Pulmonary artery endothelial cell (primary cell): ENCODE measurements at regions not wholly inside any gene's neighbourhood (a gene's known extent, or its start where the extent isn't known, plus 50 kb on each side); places are given as distances from the start of the nearest gene placed in this dataset.

Experiments
- DNase-seq: peaks from one replicate; pipeline ENCODE4 v3.0.0-alpha.2; 2011; ENCODE audit warnings: low read depth, low spot score

GRCh38 chr9:32294106-32294505, 90.3 kb upstream of the ACO1 start:
- no peak for DNase-seq

- no peak for DNase-seq
Measured at GRCh38 chr9:32300373-32300772, 84.1 kb upstream of the ACO1 start.

GRCh38 chr9:32304495-32304894, 79.9 kb upstream of the ACO1 start:
- DNase-seq = no peak

- DNase-seq = no peak
Measured at GRCh38 chr9:32306006-32306405, 78.4 kb upstream of the ACO1 start.

GRCh38 chr9:32319312-32319929, 65.0 kb upstream of the ACO1 start:
- no peak for DNase-seq

GRCh38 chr9:32322622-32323021, 61.8 kb upstream of the ACO1 start:
- DNase-seq = no peak

GRCh38 chr9:32326146-32326545, 58.3 kb upstream of the ACO1 start:
- DNase-seq = no peak

- DNase-seq = no peak
Measured at GRCh38 chr9:32331240-32331639, 53.2 kb upstream of the ACO1 start.

GRCh38 chr9:32334112-32334511, 50.3 kb upstream of the ACO1 start:
- DNase-seq = no peak
